GM23338 (cell line): ENCODE measurements at regions not wholly inside any gene's neighbourhood (a gene's known extent, or its start where the extent isn't known, plus 50 kb on each side); places are given as distances from the start of the nearest gene placed in this dataset.
A peak's percentile ranks its signal among the peaks of the same experiment; 100 is the strongest.

Experiments
- ATAC-seq: fragments of 200-7000 bp; cut with Tn5 transposase; 3 replicates; pipeline ENCODE4 v1.9.1; 2020
- DNase-seq: peaks from one replicate; pipeline ENCODE4 v3.0.0-alpha.2; 2015; ENCODE audit warnings: low spot score
- H2AFZ ChIP-seq: fragments of 200-600 bp; sonication (generic); 2 replicates; pipeline ENCODE4 v1.8.0; 2016; ENCODE audit warnings: antibody characterized with exemption, mild to moderate bottlenecking, moderate library complexity
- H3F3A ChIP-seq: fragments of 200-600 bp; sonication (generic); replicated peaks from 2 replicates; pipeline ENCODE4 v1.8.0; 2017; ENCODE audit warnings: antibody characterized with exemption, mixed run types, low read depth
- H3K27ac ChIP-seq: fragments of 200-600 bp; sonication (generic); 2 replicates; pipeline ENCODE4 v1.6.1; 2016; ENCODE audit warnings: low read depth
- H3K27me3 ChIP-seq: fragments of 200-600 bp; sonication (generic); 2 replicates; pipeline ENCODE4 v1.8.0; 2016; ENCODE audit warnings: mild to moderate bottlenecking, mixed run types, moderate library complexity; ENCODE audit not compliant: insufficient read depth
- H3K36me3 ChIP-seq: fragments of 200-600 bp; sonication (generic); 2 replicates; pipeline ENCODE4 v1.8.0; 2016; ENCODE audit warnings: mild to moderate bottlenecking; ENCODE audit not compliant: insufficient read depth
- H3K4me1 ChIP-seq: fragments of 200-600 bp; sonication (generic); 2 replicates; pipeline ENCODE4 v1.8.0; 2016; ENCODE audit warnings: mild to moderate bottlenecking, moderate library complexity; ENCODE audit not compliant: insufficient read depth
- H3K4me2 ChIP-seq: fragments of 200-600 bp; sonication (generic); 2 replicates; pipeline ENCODE4 v1.7.1; 2017; ENCODE audit warnings: mixed run types
- H3K4me3 ChIP-seq: fragments of 200-600 bp; sonication (generic); 2 replicates; pipeline ENCODE4 v1.6.1; 2016; ENCODE audit warnings: mixed run types
- H3K79me2 ChIP-seq: fragments of 200-600 bp; sonication (generic); replicated peaks from 2 replicates; pipeline ENCODE4 v1.8.0; 2017; ENCODE audit warnings: mild to moderate bottlenecking; ENCODE audit not compliant: insufficient read depth
- H3K9me2 ChIP-seq: fragments of 200-600 bp; sonication (generic); 2 replicates; pipeline ENCODE4 v1.8.0; 2017; ENCODE audit not compliant: insufficient read depth
- H4K20me1 ChIP-seq: fragments of 200-600 bp; sonication (generic); replicated peaks from 2 replicates; pipeline ENCODE4 v1.8.0; 2017; ENCODE audit warnings: mild to moderate bottlenecking; ENCODE audit not compliant: insufficient read depth
- H3K27ac Mint-ChIP-seq: 2 replicates; pipeline ENCODE4 v1.8.0; 2020; ENCODE audit warnings: inconsistent platforms, mild to moderate bottlenecking, moderate library complexity, mixed read lengths
- H3K27me3 Mint-ChIP-seq: 3 replicates; pipeline ENCODE4 v1.8.0; 2022; ENCODE audit warnings: low read depth, mild to moderate bottlenecking, moderate library complexity, mixed read lengths, inconsistent platforms; ENCODE audit not compliant: insufficient read depth, poor library complexity
- H3K36me3 Mint-ChIP-seq: 3 replicates; pipeline ENCODE4 v1.8.0; 2021; ENCODE audit warnings: low read depth, mild to moderate bottlenecking, inconsistent platforms, moderate library complexity, mixed read lengths
- H3K4me1 Mint-ChIP-seq: 3 replicates; pipeline ENCODE4 v1.8.0; 2020; ENCODE audit warnings: mild to moderate bottlenecking, inconsistent platforms, mixed read lengths
- H3K4me3 Mint-ChIP-seq: 3 replicates; pipeline ENCODE4 v1.8.0; 2021; ENCODE audit warnings: moderate library complexity, mild to moderate bottlenecking, inconsistent platforms, mixed read lengths
- H3K9me3 Mint-ChIP-seq: 3 replicates; pipeline ENCODE4 v1.8.0; 2020; ENCODE audit warnings: moderate library complexity, mild to moderate bottlenecking, inconsistent platforms, mixed read lengths
- CREB1 ChIP-seq: fragments of 250-450 bp; sonication (Bioruptor Pico); IDR thresholded peaks from 2 replicates; pipeline ENCODE4 v1.5.0; 2020; ENCODE audit warnings: low read depth, mild to moderate bottlenecking, moderate library complexity
- ZNF331 ChIP-seq: fragments of 250-450 bp; sonication (Bioruptor Pico); IDR thresholded peaks from 2 replicates; pipeline ENCODE4 v1.5.0; 2020; ENCODE audit warnings: low read depth, mild to moderate bottlenecking, moderate library complexity
- TF ChIP-seq, protein P1 (sequence below): fragments of 250-450 bp; sonication (Bioruptor Pico); IDR thresholded peaks from 2 replicates; pipeline ENCODE4 v1.5.0; 2020; ENCODE audit warnings: mild to moderate bottlenecking, moderate library complexity
- TF ChIP-seq, protein P2 (sequence below), 2 experiments: fragments of 200-600 bp in 1 of 2; sonication (generic) in 1 of 2; conservative IDR thresholded peaks; 2 replicates each; pipeline versions ENCODE4 v1.5.1 to v1.6.1; 2016 to 2017; ENCODE audit warnings: antibody characterized with exemption in 2 of 2, low read depth in 2 of 2, mild to moderate bottlenecking in 2 of 2, moderate library complexity in 1 of 2
- TF ChIP-seq, protein P3 (sequence below): IDR thresholded peaks from 2 replicates; pipeline ENCODE4 v1.6.1; 2016; ENCODE audit warnings: antibody characterized with exemption

DNA sequence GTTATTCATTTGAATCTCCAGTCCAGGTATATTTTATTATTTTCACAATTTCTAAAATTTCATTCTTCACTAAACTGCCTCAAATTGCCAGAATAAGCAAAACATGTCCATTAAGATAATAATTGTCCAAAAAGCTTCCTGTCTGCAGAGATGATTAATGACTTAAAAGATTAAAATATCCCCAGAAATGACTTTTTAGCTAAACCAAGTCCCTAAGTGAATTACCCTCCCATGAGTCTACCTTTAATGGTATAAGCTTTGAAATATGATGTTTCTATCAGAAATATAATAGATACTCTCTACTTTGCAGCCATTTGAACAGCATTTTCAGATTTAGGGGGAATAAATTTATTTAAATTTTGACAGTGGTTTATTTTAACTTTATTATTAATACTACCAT lies 289.2 kb upstream of the EMCN start (continued):
- TF ChIP-seq, protein P1, sequence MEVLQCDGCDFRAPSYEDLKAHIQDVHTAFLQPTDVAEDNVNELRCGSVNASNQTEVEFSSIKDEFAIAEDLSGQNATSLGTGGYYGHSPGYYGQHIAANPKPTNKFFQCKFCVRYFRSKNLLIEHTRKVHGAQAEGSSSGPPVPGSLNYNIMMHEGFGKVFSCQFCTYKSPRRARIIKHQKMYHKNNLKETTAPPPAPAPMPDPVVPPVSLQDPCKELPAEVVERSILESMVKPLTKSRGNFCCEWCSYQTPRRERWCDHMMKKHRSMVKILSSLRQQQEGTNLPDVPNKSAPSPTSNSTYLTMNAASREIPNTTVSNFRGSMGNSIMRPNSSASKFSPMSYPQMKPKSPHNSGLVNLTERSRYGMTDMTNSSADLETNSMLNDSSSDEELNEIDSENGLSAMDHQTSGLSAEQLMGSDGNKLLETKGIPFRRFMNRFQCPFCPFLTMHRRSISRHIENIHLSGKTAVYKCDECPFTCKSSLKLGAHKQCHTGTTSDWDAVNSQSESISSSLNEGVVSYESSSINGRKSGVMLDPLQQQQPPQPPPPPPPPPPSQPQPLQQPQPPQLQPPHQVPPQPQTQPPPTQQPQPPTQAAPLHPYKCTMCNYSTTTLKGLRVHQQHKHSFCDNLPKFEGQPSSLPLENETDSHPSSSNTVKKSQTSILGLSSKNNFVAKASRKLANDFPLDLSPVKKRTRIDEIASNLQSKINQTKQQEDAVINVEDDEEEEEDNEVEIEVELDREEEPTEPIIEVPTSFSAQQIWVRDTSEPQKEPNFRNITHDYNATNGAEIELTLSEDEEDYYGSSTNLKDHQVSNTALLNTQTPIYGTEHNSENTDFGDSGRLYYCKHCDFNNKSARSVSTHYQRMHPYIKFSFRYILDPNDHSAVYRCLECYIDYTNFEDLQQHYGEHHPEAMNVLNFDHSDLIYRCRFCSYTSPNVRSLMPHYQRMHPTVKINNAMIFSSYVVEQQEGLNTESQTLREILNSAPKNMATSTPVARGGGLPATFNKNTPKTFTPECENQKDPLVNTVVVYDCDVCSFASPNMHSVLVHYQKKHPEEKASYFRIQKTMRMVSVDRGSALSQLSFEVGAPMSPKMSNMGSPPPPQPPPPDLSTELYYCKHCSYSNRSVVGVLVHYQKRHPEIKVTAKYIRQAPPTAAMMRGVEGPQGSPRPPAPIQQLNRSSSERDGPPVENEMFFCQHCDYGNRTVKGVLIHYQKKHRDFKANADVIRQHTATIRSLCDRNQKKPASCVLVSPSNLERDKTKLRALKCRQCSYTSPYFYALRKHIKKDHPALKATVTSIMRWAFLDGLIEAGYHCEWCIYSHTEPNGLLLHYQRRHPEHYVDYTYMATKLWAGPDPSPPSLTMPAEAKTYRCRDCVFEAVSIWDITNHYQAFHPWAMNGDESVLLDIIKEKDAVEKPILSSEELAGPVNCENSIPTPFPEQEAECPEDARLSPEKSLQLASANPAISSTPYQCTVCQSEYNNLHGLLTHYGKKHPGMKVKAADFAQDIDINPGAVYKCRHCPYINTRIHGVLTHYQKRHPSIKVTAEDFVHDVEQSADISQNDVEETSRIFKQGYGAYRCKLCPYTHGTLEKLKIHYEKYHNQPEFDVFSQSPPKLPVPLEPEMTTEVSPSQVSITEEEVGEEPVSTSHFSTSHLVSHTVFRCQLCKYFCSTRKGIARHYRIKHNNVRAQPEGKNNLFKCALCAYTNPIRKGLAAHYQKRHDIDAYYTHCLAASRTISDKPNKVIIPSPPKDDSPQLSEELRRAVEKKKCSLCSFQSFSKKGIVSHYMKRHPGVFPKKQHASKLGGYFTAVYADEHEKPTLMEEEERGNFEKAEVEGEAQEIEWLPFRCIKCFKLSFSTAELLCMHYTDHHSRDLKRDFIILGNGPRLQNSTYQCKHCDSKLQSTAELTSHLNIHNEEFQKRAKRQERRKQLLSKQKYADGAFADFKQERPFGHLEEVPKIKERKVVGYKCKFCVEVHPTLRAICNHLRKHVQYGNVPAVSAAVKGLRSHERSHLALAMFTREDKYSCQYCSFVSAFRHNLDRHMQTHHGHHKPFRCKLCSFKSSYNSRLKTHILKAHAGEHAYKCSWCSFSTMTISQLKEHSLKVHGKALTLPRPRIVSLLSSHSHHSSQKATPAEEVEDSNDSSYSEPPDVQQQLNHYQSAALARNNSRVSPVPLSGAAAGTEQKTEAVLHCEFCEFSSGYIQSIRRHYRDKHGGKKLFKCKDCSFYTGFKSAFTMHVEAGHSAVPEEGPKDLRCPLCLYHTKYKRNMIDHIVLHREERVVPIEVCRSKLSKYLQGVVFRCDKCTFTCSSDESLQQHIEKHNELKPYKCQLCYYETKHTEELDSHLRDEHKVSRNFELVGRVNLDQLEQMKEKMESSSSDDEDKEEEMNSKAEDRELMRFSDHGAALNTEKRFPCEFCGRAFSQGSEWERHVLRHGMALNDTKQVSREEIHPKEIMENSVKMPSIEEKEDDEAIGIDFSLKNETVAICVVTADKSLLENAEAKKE (CRISPR knock-in tag) = no peak
- TF ChIP-seq ZNF331 = no peak
- TF ChIP-seq, protein P2, sequence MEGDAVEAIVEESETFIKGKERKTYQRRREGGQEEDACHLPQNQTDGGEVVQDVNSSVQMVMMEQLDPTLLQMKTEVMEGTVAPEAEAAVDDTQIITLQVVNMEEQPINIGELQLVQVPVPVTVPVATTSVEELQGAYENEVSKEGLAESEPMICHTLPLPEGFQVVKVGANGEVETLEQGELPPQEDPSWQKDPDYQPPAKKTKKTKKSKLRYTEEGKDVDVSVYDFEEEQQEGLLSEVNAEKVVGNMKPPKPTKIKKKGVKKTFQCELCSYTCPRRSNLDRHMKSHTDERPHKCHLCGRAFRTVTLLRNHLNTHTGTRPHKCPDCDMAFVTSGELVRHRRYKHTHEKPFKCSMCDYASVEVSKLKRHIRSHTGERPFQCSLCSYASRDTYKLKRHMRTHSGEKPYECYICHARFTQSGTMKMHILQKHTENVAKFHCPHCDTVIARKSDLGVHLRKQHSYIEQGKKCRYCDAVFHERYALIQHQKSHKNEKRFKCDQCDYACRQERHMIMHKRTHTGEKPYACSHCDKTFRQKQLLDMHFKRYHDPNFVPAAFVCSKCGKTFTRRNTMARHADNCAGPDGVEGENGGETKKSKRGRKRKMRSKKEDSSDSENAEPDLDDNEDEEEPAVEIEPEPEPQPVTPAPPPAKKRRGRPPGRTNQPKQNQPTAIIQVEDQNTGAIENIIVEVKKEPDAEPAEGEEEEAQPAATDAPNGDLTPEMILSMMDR (conservative IDR thresholded peaks at IDR 0.05; ENCODE audit: low read depth in 2 of 2) = no peak

DNA sequence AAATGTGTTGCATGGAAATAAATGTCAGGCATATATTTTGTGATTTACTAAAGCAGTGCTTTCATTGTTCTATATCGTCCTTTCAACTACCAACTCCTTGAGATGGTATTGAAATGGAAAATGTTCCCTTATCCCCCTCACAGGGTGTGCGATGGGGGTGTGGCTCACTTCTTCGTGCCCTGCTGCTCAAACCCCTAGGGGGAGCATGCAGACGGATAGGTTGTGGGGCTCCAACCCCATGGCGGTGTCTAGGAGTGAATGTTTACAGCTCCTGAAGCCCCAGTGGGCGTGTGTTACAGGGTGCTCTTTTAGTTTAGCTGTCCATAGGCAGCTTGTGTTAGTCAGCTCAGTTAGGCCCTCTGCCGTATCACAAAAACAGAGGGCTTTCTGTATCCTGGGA lies 287.7 kb upstream of the EMCN start:
- no peaks in the 10 kb centered on the region for H3F3A ChIP-seq
- Mint-ChIP-seq H3K9me3 (no peaks in the 10 kb centered on the region; the same call in 1 of the 3 replicates), H3K4me1 (peaks cover 12% of the 10 kb centered on the region; the same call in 2 of the 3 replicates), H3K4me3 (no peak overlapping the region), H3K27ac (no peak overlapping the region; the same call in 1 of the 2 replicates), H3K27me3 (no peaks in the 10 kb centered on the region), H3K36me3 (no peaks in the 10 kb centered on the region; the same call in 2 of the 3 replicates)
- no peak overlapping the region for H3K27ac ChIP-seq
- 0 out of 2 replicates have a peak overlapping the region, but pooled peaks have one; percentile 9 for H3K4me2 ChIP-seq
- TF ChIP-seq, protein P3, sequence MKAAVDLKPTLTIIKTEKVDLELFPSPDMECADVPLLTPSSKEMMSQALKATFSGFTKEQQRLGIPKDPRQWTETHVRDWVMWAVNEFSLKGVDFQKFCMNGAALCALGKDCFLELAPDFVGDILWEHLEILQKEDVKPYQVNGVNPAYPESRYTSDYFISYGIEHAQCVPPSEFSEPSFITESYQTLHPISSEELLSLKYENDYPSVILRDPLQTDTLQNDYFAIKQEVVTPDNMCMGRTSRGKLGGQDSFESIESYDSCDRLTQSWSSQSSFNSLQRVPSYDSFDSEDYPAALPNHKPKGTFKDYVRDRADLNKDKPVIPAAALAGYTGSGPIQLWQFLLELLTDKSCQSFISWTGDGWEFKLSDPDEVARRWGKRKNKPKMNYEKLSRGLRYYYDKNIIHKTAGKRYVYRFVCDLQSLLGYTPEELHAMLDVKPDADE = no peak
- TF ChIP-seq, protein P2 (conservative IDR thresholded peaks at IDR 0.05; ENCODE audit: low read depth in 2 of 2) = peak; percentile 56 to 59
- TF ChIP-seq CREB1 = no peak
- H4K20me1 ChIP-seq = no peaks in the 10 kb centered on the region
- H2AFZ ChIP-seq = peak overlapping the region; percentile 67; the same call in 1 of the 2 replicates
- no peaks in the 10 kb centered on the region for H3K36me3 ChIP-seq
- no peak overlapping the region for H3K4me3 ChIP-seq
- ATAC-seq (peak; percentile 97), DNase-seq (peak; percentile 62)
- no peaks in the 10 kb centered on the region for H3K79me2 ChIP-seq
- no peaks in the 10 kb centered on the region for H3K9me2 ChIP-seq
- peaks cover 10% of the 10 kb centered on the region for H3K4me1 ChIP-seq
- H3K27me3 ChIP-seq = no peaks in the 10 kb centered on the region
